A673 (cell line): ENCODE measurements at regions not wholly inside any gene's neighbourhood (a gene's known extent, or its start where the extent isn't known, plus 50 kb on each side); places are given as distances from the start of the nearest gene placed in this dataset.

Source experiments
- BruUV-seq: library from RNA; stranded (reverse); fragments of 400-500 nt; replicated peaks from 2 replicates; lab custom pipeline; 2021; lab: Mats Ljungman, UMichigan
- CTCF ChIA-PET: fragments of 300-600 bp; sonication (Branson Sonifier 250); formaldehyde crosslinking; loops from one replicate; lab custom pipeline; 2022; ENCODE audit warnings: antibody characterized with exemption; lab: Charles Lee
- POLR2A ChIA-PET: fragments of 300-600 bp; sonication (Branson Sonifier 250); formaldehyde crosslinking; loops from one replicate; lab custom pipeline; 2022; ENCODE audit warnings: antibody characterized with exemption; ENCODE audit not compliant: low non-redundant PET; lab: Charles Lee
- DNase-seq: peaks from one replicate; pipeline ENCODE4 v3.0.0-alpha.2; 2015; ENCODE audit warnings: low spot score
- H3K27ac ChIP-seq: fragments of 200-600 bp; sonication (generic); 2 replicates; pipeline ENCODE4 v1.5.1; 2016; ENCODE audit warnings: mixed run types, low read depth, mild to moderate bottlenecking, mixed read lengths, antibody characterized with exemption, low read length; ENCODE audit not compliant: poor library complexity, severe bottlenecking
- H3K27me3 ChIP-seq: fragments of 200-600 bp; sonication (generic); replicated peaks from 2 replicates; pipeline ENCODE4 v1.6.1; 2017; ENCODE audit warnings: mixed run types, low read depth, mild to moderate bottlenecking, mixed read lengths, antibody characterized with exemption, low read length; ENCODE audit not compliant: insufficient read depth, poor library complexity
- H3K36me3 ChIP-seq: fragments of 200-600 bp; sonication (generic); 2 replicates; pipeline ENCODE4 v1.6.1; 2016; ENCODE audit warnings: mixed run types, mild to moderate bottlenecking, mixed read lengths, antibody characterized with exemption, low read length; ENCODE audit not compliant: insufficient read depth, poor library complexity, severe bottlenecking
- H3K4me1 ChIP-seq: fragments of 200-600 bp; sonication (generic); 2 replicates; pipeline ENCODE4 v1.6.1; 2017; ENCODE audit warnings: mixed run types, mild to moderate bottlenecking, mixed read lengths, antibody characterized with exemption, low read length; ENCODE audit not compliant: insufficient read depth, poor library complexity, severe bottlenecking
- H3K4me3 ChIP-seq: fragments of 200-600 bp; sonication (generic); 2 replicates; pipeline ENCODE4 v1.5.1; 2016; ENCODE audit warnings: low read depth, mixed run types, mild to moderate bottlenecking, mixed read lengths, low read length; ENCODE audit not compliant: poor library complexity, severe bottlenecking
- H3K9me3 ChIP-seq: fragments of 200-600 bp; sonication (generic); 2 replicates; pipeline ENCODE4 v1.6.1; 2016; ENCODE audit warnings: mixed run types, low read depth, mild to moderate bottlenecking, mixed read lengths, antibody characterized with exemption, low read length; ENCODE audit not compliant: poor library complexity, severe bottlenecking
- CTCF ChIP-seq: fragments of 300-800, 200-600 bp; sonication (generic); conservative IDR thresholded peaks from 2 replicates; pipeline ENCODE4 v1.5.1; 2017; ENCODE audit warnings: low read depth, mild to moderate bottlenecking, antibody characterized with exemption, low read length, moderate library complexity, mixed read lengths
- EZH2 ChIP-seq: fragments of 200-600 bp; sonication (generic); IDR thresholded peaks from 2 replicates; pipeline ENCODE4 v1.6.1; 2017; ENCODE audit warnings: borderline replicate concordance, low read depth, mild to moderate bottlenecking, mixed read lengths, antibody characterized with exemption, low read length; ENCODE audit not compliant: poor library complexity, severe bottlenecking
- intact Hi-C: fragments of 100-400 bp; cut with micrococcal nuclease; formaldehyde crosslinking; loops from one replicate; pipeline ENCODE4 v1.10.0; 2022; ENCODE audit not compliant: unreplicated experiment

- H3K9me3 ChIP-seq, result no peaks in the 10 kb centered on the region
- CTCF ChIA-PET, result no interaction called here
- H3K27ac ChIP-seq, result no peak overlapping the region
- intact Hi-C loops, result no loop called here
- H3K27me3 ChIP-seq, result no peaks in the 10 kb centered on the region
- H3K4me3 ChIP-seq, result no peak overlapping the region
- TF ChIP-seq EZH2 (no peak), CTCF (no peak)
- no peaks in the 10 kb centered on the region for H3K4me1 ChIP-seq
- BruUV-seq, result no TSS peak
- DNase-seq, result no peak
- POLR2A ChIA-PET, result no interaction called here
- H3K36me3 ChIP-seq, result no peaks in the 10 kb centered on the region
Measured at GRCh38 chr2:184444217-184444616, 154.1 kb upstream of the ZNF804A start.

GRCh38 chr2:184444623-184445223 lies 153.6 kb upstream of the ZNF804A start:
- Histone ChIP-seq H3K9me3 (no peaks in the 10 kb centered on the region), H3K27me3 (no peaks in the 10 kb centered on the region), H3K4me3 (no peak overlapping the region), H3K36me3 (no peaks in the 10 kb centered on the region), H3K4me1 (no peaks in the 10 kb centered on the region), H3K27ac (no peak overlapping the region)
- ChIA-PET CTCF (no interaction called here), POLR2A (no interaction called here)
- no TSS peak for BruUV-seq
- no peak for DNase-seq
- no peak for TF ChIP-seq CTCF
- no peak for TF ChIP-seq EZH2
- intact Hi-C loops, result no loop called here

GRCh38 chr2:184449760-184450159 lies 148.6 kb upstream of the ZNF804A start:
- Histone ChIP-seq H3K4me3 (no peak overlapping the region), H3K4me1 (no peaks in the 10 kb centered on the region), H3K36me3 (no peaks in the 10 kb centered on the region), H3K9me3 (no peaks in the 10 kb centered on the region), H3K27me3 (no peaks in the 10 kb centered on the region), H3K27ac (no peak overlapping the region)
- POLR2A ChIA-PET, result no interaction called here
- intact Hi-C loops, result no loop called here
- DNase-seq, result no peak
- CTCF ChIA-PET, result no interaction called here
- no peak for TF ChIP-seq CTCF
- no peak for TF ChIP-seq EZH2
- no TSS peak for BruUV-seq
